Transverse colon (tissue), 4 donors: ENCODE measurements at regions not wholly inside any gene's neighbourhood (a gene's known extent, or its start where the extent isn't known, plus 50 kb on each side); places are given as distances from the start of the nearest gene placed in this dataset.

Source experiments
- DNase-seq: peaks from one replicate; pipeline ENCODE4 v3.0.0-alpha.2; 2019
- H3K27ac ChIP-seq, 4 donors: fragments of 200-600 bp; sonication (generic); 2 replicates each; pipeline ENCODE4 v1.5.1; 2016 to 2018; ENCODE audit warnings: inconsistent platforms in 4 of 4
- H3K27me3 ChIP-seq: fragments of 200-600 bp; sonication (generic); 2 replicates; pipeline ENCODE4 v1.5.1; 2017; ENCODE audit warnings: inconsistent platforms
- H3K36me3 ChIP-seq, 4 donors: fragments of 200-600 bp; sonication (generic); 2 replicates each; pipeline ENCODE4 v1.5.1; 2017 to 2019; ENCODE audit warnings: inconsistent platforms in 4 of 4
- H3K4me1 ChIP-seq, 4 donors: fragments of 200-600 bp; sonication (generic); 2 replicates each; pipeline ENCODE4 v1.5.1; 2017 to 2020; ENCODE audit warnings: inconsistent platforms in 4 of 4
- H3K4me3 ChIP-seq, 4 donors: fragments of 200-600 bp; sonication (generic); 1 replicate in 1 of 4; 2 replicates in 3 of 4; pipeline versions ENCODE4 v1.5.1 to v1.6.1; 2017 to 2019; ENCODE audit warnings: inconsistent platforms in 4 of 4
- H3K9me3 ChIP-seq, 2 donors: fragments of 200-600 bp; sonication (generic); 2 replicates each; pipeline ENCODE4 v1.5.1; 2017 to 2019; ENCODE audit warnings: inconsistent platforms in 2 of 2
- EP300 ChIP-seq: sonication (generic); formaldehyde crosslinking; IDR thresholded peaks from one replicate; pipeline ENCODE4 v1.6.1; 2017; ENCODE audit warnings: antibody characterized with exemption, low read depth
- POLR2A ChIP-seq: fragments of 450-650 bp; IDR thresholded peaks from one replicate; pipeline ENCODE4 v1.6.1; 2016; ENCODE audit warnings: antibody characterized with exemption, mild to moderate bottlenecking, moderate library complexity
- POLR2AphosphoS5 ChIP-seq, 3 donors: sonication (generic); formaldehyde crosslinking; IDR thresholded peaks; one replicate each; pipeline ENCODE4 v1.6.1; 2016; ENCODE audit warnings: antibody characterized with exemption in 3 of 3
- WGBS, 2 donors: methylation state at CpG; one replicate each; pipeline ENCODE4 v1.1.5; 2018; ENCODE audit warnings: low coverage in 1 of 2; 5-methylcytosine and 5-hydroxymethylcytosine counted together
- in situ Hi-C, 4 donors: fragments of 200-750 bp; cut with MboI; loops; one replicate each; pipeline versions ENCODE4 v1.15.0 to v1.15.1; 2017; ENCODE audit warnings: low sequenced_read_pairs in 3 of 4, low pct_ligation_motif_present in 1 of 4, low pct_unique_long_range_greater_than_20kb in 1 of 4
- intact Hi-C: fragments of 100-400 bp; cut with DNase I; formaldehyde crosslinking; loops from one replicate; pipeline ENCODE4 v1.15.1; 2023; ENCODE audit warnings: low total_unique reads
- TF ChIP-seq, protein P1 (sequence below), 5 experiments: fragments of 200-600 bp in 3 of 5; fragments of 450-650 bp in 2 of 5; sonication (generic) in 3 of 5; IDR thresholded peaks; 1 replicate in 2 of 5; 2 replicates in 3 of 5; pipeline ENCODE4 v1.5.1; 2016 to 2017; ENCODE audit warnings: antibody characterized with exemption in 5 of 5, inconsistent platforms in 3 of 5, mild to moderate bottlenecking in 2 of 5, moderate library complexity in 1 of 5

DNA sequence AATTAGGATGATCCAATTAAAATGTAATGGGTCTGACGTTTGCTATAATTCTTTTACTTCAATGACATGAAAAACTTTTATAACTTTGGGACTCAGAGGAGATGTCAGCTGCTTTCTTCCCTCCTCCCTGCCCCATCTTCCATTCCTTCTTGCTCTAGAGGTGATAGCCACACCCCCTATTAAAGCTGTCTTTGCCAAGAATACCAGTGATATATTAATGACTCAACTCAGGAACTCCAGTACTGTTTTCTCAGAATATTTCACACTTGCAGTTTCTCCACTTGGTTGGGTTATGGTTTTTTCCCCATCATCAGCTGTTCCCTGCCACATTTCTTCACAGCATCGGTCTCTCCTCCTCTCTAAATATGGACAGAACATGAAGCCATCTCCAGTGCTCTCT, 184.0 kb downstream of the KCNE4 start:
- Histone ChIP-seq H3K4me1 (no peaks in the 10 kb centered on the region), H3K9me3 (no peaks in the 10 kb centered on the region), H3K27me3 (no peaks in the 10 kb centered on the region), H3K27ac (no peak overlapping the region), H3K36me3 (no peaks in the 10 kb centered on the region), H3K4me3 (no peak overlapping the region)
- TF ChIP-seq EP300 (no peak), POLR2AphosphoS5 (IDR thresholded peaks at IDR 0.05) (no peak), POLR2A (no peak)
- TF ChIP-seq, protein P1, sequence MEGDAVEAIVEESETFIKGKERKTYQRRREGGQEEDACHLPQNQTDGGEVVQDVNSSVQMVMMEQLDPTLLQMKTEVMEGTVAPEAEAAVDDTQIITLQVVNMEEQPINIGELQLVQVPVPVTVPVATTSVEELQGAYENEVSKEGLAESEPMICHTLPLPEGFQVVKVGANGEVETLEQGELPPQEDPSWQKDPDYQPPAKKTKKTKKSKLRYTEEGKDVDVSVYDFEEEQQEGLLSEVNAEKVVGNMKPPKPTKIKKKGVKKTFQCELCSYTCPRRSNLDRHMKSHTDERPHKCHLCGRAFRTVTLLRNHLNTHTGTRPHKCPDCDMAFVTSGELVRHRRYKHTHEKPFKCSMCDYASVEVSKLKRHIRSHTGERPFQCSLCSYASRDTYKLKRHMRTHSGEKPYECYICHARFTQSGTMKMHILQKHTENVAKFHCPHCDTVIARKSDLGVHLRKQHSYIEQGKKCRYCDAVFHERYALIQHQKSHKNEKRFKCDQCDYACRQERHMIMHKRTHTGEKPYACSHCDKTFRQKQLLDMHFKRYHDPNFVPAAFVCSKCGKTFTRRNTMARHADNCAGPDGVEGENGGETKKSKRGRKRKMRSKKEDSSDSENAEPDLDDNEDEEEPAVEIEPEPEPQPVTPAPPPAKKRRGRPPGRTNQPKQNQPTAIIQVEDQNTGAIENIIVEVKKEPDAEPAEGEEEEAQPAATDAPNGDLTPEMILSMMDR (IDR thresholded peaks at IDR 0.05): no peak
- intact Hi-C loops (no loop called here), in situ Hi-C loops (no loop called here)
- no peak for DNase-seq
- 54 to 80% methylated on average over 2 of the region's 2 CpGs for WGBS, 2 donors

DNA sequence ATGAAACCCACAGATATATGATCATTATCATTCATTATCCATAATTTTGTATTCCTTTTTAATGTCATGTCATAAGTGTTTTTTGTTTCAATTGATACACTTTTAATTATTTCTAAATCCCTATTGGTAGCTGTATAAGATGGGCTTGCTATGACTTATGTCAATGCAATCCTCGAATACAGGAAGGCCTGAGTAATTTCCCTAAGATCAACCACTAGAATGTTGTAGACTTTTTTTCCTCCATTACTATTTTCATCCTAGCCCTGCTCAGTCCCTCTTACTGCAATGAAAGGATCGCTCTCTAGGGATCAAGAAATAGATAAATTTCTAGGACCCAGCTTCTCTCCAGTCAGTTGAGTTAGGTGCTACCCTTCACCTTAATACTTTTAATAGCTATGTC, 186.3 kb downstream of the KCNE4 start:
- DNase-seq: no peak
- no peak overlapping the region for H3K4me3 ChIP-seq
- intact Hi-C loops: no loop called here
- no peaks in the 10 kb centered on the region for H3K36me3 ChIP-seq
- H3K4me1 ChIP-seq: no peaks in the 10 kb centered on the region
- 80 to 81% methylated on average over 2 of the region's 2 CpGs for WGBS, 2 donors
- no peak overlapping the region for H3K27ac ChIP-seq
- TF ChIP-seq POLR2AphosphoS5 (IDR thresholded peaks at IDR 0.05) (no peak), POLR2A (no peak), EP300 (no peak)
- TF ChIP-seq, protein P1 (IDR thresholded peaks at IDR 0.05): no peak
- no peaks in the 10 kb centered on the region for H3K9me3 ChIP-seq
- in situ Hi-C loops: no loop called here
- no peaks in the 10 kb centered on the region for H3K27me3 ChIP-seq

DNA sequence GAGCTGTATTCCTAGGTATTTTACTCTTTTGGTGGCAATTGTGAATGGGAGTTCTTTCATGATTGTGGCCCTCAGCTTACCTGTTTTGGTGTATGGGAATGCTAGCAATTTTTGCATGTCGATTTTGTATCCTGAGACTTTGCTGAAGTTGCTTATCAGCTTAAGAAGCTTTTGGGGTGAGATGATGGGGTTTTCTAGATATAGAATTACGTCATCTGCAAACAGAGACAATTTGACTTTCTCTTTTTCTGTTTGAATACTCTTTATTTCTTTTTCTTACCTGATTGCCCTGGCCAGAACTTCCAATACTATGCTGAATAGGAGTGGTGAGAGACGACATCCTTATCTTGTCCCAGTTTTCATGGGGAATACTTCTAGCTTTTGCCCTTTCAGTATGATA, 191.2 kb downstream of the KCNE4 start:
- Histone ChIP-seq H3K27ac (no peak overlapping the region), H3K27me3 (no peaks in the 10 kb centered on the region), H3K9me3 (no peaks in the 10 kb centered on the region), H3K36me3 (no peaks in the 10 kb centered on the region), H3K4me3 (no peak overlapping the region), H3K4me1 (no peaks in the 10 kb centered on the region)
- in situ Hi-C loops: no loop called here
- intact Hi-C loops: no loop called here
- WGBS, 2 donors: 85 to 88% methylated on average over 3 of the region's 3 CpGs
- TF ChIP-seq, protein P1 (IDR thresholded peaks at IDR 0.05): no peak
- TF ChIP-seq POLR2A (no peak), EP300 (no peak), POLR2AphosphoS5 (IDR thresholded peaks at IDR 0.05) (no peak)
- no peak for DNase-seq

DNA sequence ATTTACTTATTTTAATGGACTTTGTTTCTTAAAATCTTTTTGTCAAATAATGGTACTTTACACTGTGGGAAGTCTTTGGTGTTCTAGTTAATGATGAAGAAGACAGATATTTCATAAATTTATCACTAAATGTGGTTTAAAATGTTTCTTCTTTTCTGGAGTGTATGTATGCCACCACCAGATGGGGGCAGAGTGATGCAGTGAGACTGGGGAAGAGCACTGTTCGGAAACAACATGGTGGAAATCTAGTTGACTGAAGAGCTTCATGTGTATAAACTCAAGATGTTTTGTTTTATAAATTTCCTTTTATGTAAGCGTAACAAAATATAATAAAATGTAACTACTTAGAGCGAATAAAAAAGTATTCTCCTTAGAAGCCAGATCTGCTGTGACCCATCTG, 195.1 kb downstream of the KCNE4 start:
- Histone ChIP-seq H3K27me3 (no peaks in the 10 kb centered on the region), H3K9me3 (no peaks in the 10 kb centered on the region), H3K4me3 (no peak overlapping the region), H3K4me1 (peaks cover 0 to 6% (median under 1%) of the 10 kb centered on the region in 4 donors), H3K27ac (no peak overlapping the region), H3K36me3 (no peaks in the 10 kb centered on the region)
- 93 to 97% methylated on average over 3 of the region's 3 CpGs for WGBS, 2 donors
- TF ChIP-seq EP300: no peak
- TF ChIP-seq, protein P1 (IDR thresholded peaks at IDR 0.05): peak in 1 of 5 experiments; percentile 21
- DNase-seq: no peak
- intact Hi-C loops (no loop called here), in situ Hi-C loops (no loop called here)
